HCT116 (cell line): ENCODE measurements at regions not wholly inside any gene's neighbourhood (a gene's known extent, or its start where the extent isn't known, plus 50 kb on each side); places are given as distances from the start of the nearest gene placed in this dataset.

Experiments
- ATAC-seq: fragments of 200-7000 bp; cut with Tn5 transposase; 2 replicates; pipeline ENCODE4 v1.9.1; 2020; ENCODE audit warnings: mild to moderate bottlenecking, moderate library complexity
- BruUV-seq: library from RNA; stranded (reverse); fragments of 400-500 nt; replicated peaks from 2 replicates; lab custom pipeline; 2021; lab: Mats Ljungman, UMichigan
- CTCF ChIA-PET: fragments of 300-600 bp; sonication (Branson Sonifier 250); formaldehyde crosslinking; loops from one replicate; lab custom pipeline; 2021; ENCODE audit warnings: antibody characterized with exemption; lab: Charles Lee
- POLR2A ChIA-PET: fragments of 300-600, 350-600 bp; sonication (Branson Sonifier 250); formaldehyde crosslinking; loops from one replicate; lab custom pipeline; 2021; ENCODE audit warnings: antibody characterized with exemption; lab: Charles Lee
- RAD21 ChIA-PET, 2 experiments: fragments of 300-600 bp; sonication (Branson Sonifier 250); formaldehyde crosslinking; loops; one replicate each; lab custom pipeline; 2023; ENCODE audit warnings: low total read pairs in 2 of 2; ENCODE audit not compliant: uncharacterized antibody in 2 of 2, unreplicated experiment in 2 of 2, low non-redundant PET in 1 of 2; lab: Charles Lee
- DNase-seq: peaks from one replicate; pipeline ENCODE4 v3.0.0-alpha.2; 2010; ENCODE audit warnings: low read depth, low spot score
- H2AFZ ChIP-seq: fragments of 200-600 bp; shearing (Covaris generic), sonication (generic); 2 replicates; pipeline ENCODE4 v1.6.1; 2017; ENCODE audit warnings: low read depth, mixed run types, mixed read lengths, antibody characterized with exemption, low read length; ENCODE audit not compliant: poor library complexity, severe bottlenecking
- H3K27ac ChIP-seq: 2 replicates; pipeline ENCODE4 v1.5.1; 2012; ENCODE audit warnings: low read depth, low read length
- H3K27me3 ChIP-seq: fragments of 200-600 bp; sonication (generic); 2 replicates; pipeline ENCODE4 v1.6.1; 2016; ENCODE audit warnings: mixed run types, low read length, mixed read lengths; ENCODE audit not compliant: insufficient read depth
- H3K36me3 ChIP-seq, 2 experiments: fragments of 200-500 bp in 1 of 2; fragments of 200-600 bp in 1 of 2; sonication (Bioruptor generic) in 1 of 2; sonication (generic) in 1 of 2; 2 replicates each; pipeline versions ENCODE4 v1.5.1 to v1.6.1; 2014 to 2016; ENCODE audit warnings: low read length in 2 of 2, inconsistent platforms in 1 of 2, mixed read lengths in 1 of 2, mixed run types in 1 of 2; ENCODE audit not compliant: insufficient read depth in 2 of 2, control insufficient read depth in 1 of 2
- H3K4me1 ChIP-seq, 2 experiments: fragments of 200-600 bp in 1 of 2; sonication (generic) in 1 of 2; 2 replicates each; pipeline versions ENCODE4 v1.5.1 to v1.6.1; 2012 to 2017; ENCODE audit warnings: low read length in 2 of 2, inconsistent platforms in 1 of 2, mild to moderate bottlenecking in 1 of 2, mixed read lengths in 1 of 2, mixed run types in 1 of 2, moderate library complexity in 1 of 2; ENCODE audit not compliant: insufficient read depth in 2 of 2, control insufficient read depth in 1 of 2
- H3K4me2 ChIP-seq: fragments of 200-600 bp; sonication (generic); 2 replicates; pipeline ENCODE4 v1.6.1; 2017; ENCODE audit warnings: mixed run types, low read length, mixed read lengths
- H3K4me3 ChIP-seq, 2 experiments: fragments of 200-600 bp in 1 of 2; sonication (generic) in 1 of 2; replicated peaks in 1 of 2; 2 replicates each; pipeline ENCODE4 v1.5.1; 2011 to 2016; ENCODE audit warnings: low read length in 2 of 2, control low read depth in 1 of 2, low read depth in 1 of 2, mild to moderate bottlenecking in 1 of 2, mixed read lengths in 1 of 2, mixed run types in 1 of 2
- H3K79me2 ChIP-seq: fragments of 200-600 bp; sonication (generic); 2 replicates; pipeline ENCODE4 v1.6.1; 2017; ENCODE audit warnings: mild to moderate bottlenecking, mixed run types, low read length, moderate library complexity, mixed read lengths; ENCODE audit not compliant: insufficient read depth
- H3K9ac ChIP-seq: fragments of 200-600 bp; sonication (generic); 2 replicates; pipeline ENCODE4 v1.6.1; 2016; ENCODE audit warnings: low read length, mixed read lengths
- H3K9me2 ChIP-seq: fragments of 200-600 bp; sonication (generic), shearing (Covaris generic); 2 replicates; pipeline ENCODE4 v1.6.1; 2017; ENCODE audit warnings: mixed run types, mild to moderate bottlenecking, moderate library complexity; ENCODE audit not compliant: insufficient read depth
- H3K9me3 ChIP-seq, 2 experiments: fragments of 200-500 bp in 1 of 2; fragments of 200-600 bp in 1 of 2; sonication (Bioruptor generic) in 1 of 2; sonication (generic) in 1 of 2; 2 replicates each; pipeline ENCODE4 v1.6.1; 2014 to 2017; ENCODE audit warnings: low read length in 2 of 2, mixed read lengths in 2 of 2, inconsistent platforms in 1 of 2, low read depth in 1 of 2, mild to moderate bottlenecking in 1 of 2, mixed run types in 1 of 2, moderate library complexity in 1 of 2; ENCODE audit not compliant: control insufficient read depth in 1 of 2, insufficient read depth in 1 of 2
- H4K20me1 ChIP-seq: fragments of 200-600 bp; sonication (generic), shearing (Covaris generic); 2 replicates; pipeline ENCODE4 v1.6.1; 2017; ENCODE audit warnings: mixed run types, mild to moderate bottlenecking, moderate library complexity; ENCODE audit not compliant: insufficient read depth
- CEBPB ChIP-seq: IDR thresholded peaks from 2 replicates; pipeline ENCODE4 v1.6.1; 2012; ENCODE audit warnings: low read depth
- CTCF ChIP-seq, 3 experiments: fragments of 200-600 bp in 1 of 3; sonication (generic) in 1 of 3; IDR thresholded peaks in 2 of 3; conservative IDR thresholded peaks in 1 of 3; 2 replicates each; pipeline ENCODE4 v1.5.1; 2012 to 2017; ENCODE audit warnings: low read depth in 2 of 3, low read length in 2 of 3, antibody characterized with exemption in 1 of 3, borderline replicate concordance in 1 of 3, control low read depth in 1 of 3, mild to moderate bottlenecking in 1 of 3, mixed read lengths in 1 of 3, mixed run types in 1 of 3, moderate library complexity in 1 of 3; ENCODE audit not compliant: insufficient read depth in 1 of 3
- EGR1 ChIP-seq: IDR thresholded peaks from 2 replicates; pipeline ENCODE4 v1.6.1; 2012; ENCODE audit warnings: low read depth
- EZH2 ChIP-seq: fragments of 200-600 bp; sonication (generic); IDR thresholded peaks from 2 replicates; pipeline ENCODE4 v1.6.1; 2017; ENCODE audit warnings: antibody characterized with exemption, mixed run types
- FOSL1 ChIP-seq: IDR thresholded peaks from 2 replicates; pipeline ENCODE4 v1.6.1; 2012; ENCODE audit warnings: low read depth
- JUND ChIP-seq: IDR thresholded peaks from 2 replicates; pipeline ENCODE4 v1.6.1; 2012
- SIN3A ChIP-seq: IDR thresholded peaks from 2 replicates; pipeline ENCODE4 v1.6.1; 2012; ENCODE audit warnings: low read depth
- SP1 ChIP-seq: IDR thresholded peaks from 2 replicates; pipeline ENCODE4 v1.6.1; 2012; ENCODE audit warnings: low read depth
- TCF7L2 ChIP-seq: IDR thresholded peaks from 2 replicates; pipeline ENCODE4 v1.7.0; 2011; ENCODE audit warnings: borderline replicate concordance, inconsistent platforms; ENCODE audit not compliant: insufficient read depth, insufficient read length; ENCODE audit errors: extremely low read depth
- YY1 ChIP-seq: IDR thresholded peaks from 2 replicates; pipeline ENCODE4 v1.6.1; 2011; ENCODE audit warnings: low read length, low read depth, moderate library complexity, mild to moderate bottlenecking; ENCODE audit not compliant: insufficient replicate concordance; ENCODE audit errors: extremely low read depth
- ZBTB33 ChIP-seq: IDR thresholded peaks from 2 replicates; pipeline ENCODE4 v1.6.1; 2011; ENCODE audit warnings: mild to moderate bottlenecking, low read length, moderate library complexity; ENCODE audit not compliant: insufficient replicate concordance; ENCODE audit errors: extremely low read depth
- intact Hi-C: fragments of 100-400 bp; cut with micrococcal nuclease; formaldehyde crosslinking; loops from 2 replicates; pipeline ENCODE4 v1.10.0; 2022
- TF ChIP-seq, protein P1 (sequence below): IDR thresholded peaks from 2 replicates; pipeline ENCODE4 v1.6.1; 2012
- TF ChIP-seq, protein P2 (sequence below): IDR thresholded peaks from 2 replicates; pipeline ENCODE4 v1.6.1; 2012; ENCODE audit warnings: low read depth

- no TSS peak for BruUV-seq
- Histone ChIP-seq H2AFZ (no peak overlapping the region), H4K20me1 (no peaks in the 10 kb centered on the region), H3K79me2 (no peaks in the 10 kb centered on the region), H3K4me2 (no peak overlapping the region), H3K9me2 (no peaks in the 10 kb centered on the region), H3K9ac (no peak overlapping the region), H3K9me3 (no peaks in the 10 kb centered on the region), H3K4me1 (no peaks in the 10 kb centered on the region), H3K36me3 (no peaks in the 10 kb centered on the region), H3K4me3 (no peak overlapping the region), H3K27me3 (no peaks in the 10 kb centered on the region), H3K27ac (no peak overlapping the region)
- DNase-seq (no peak), ATAC-seq (no peak)
- POLR2A ChIA-PET, result no interaction called here
- RAD21 ChIA-PET, result no interaction called here
- CTCF ChIA-PET, result no interaction called here
- intact Hi-C loops, result no loop called here
- TF ChIP-seq, protein P1, sequence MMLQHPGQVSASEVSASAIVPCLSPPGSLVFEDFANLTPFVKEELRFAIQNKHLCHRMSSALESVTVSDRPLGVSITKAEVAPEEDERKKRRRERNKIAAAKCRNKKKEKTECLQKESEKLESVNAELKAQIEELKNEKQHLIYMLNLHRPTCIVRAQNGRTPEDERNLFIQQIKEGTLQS, result no peak
- TF ChIP-seq SP1 (no peak), EGR1 (no peak), ZBTB33 (no peak), SIN3A (no peak), CTCF (IDR thresholded peaks at IDR 0.05 in 2 of 3, conservative IDR thresholded peaks at IDR 0.05 in 1 of 3; ENCODE audit: borderline replicate concordance in 1 of 3, insufficient read depth in 1 of 3, low read depth in 2 of 3, low read length in 2 of 3) (no peak), EZH2 (no peak), TCF7L2 (no peak), YY1 (no peak), CEBPB (no peak), JUND (no peak), FOSL1 (no peak)
- TF ChIP-seq, protein P2, sequence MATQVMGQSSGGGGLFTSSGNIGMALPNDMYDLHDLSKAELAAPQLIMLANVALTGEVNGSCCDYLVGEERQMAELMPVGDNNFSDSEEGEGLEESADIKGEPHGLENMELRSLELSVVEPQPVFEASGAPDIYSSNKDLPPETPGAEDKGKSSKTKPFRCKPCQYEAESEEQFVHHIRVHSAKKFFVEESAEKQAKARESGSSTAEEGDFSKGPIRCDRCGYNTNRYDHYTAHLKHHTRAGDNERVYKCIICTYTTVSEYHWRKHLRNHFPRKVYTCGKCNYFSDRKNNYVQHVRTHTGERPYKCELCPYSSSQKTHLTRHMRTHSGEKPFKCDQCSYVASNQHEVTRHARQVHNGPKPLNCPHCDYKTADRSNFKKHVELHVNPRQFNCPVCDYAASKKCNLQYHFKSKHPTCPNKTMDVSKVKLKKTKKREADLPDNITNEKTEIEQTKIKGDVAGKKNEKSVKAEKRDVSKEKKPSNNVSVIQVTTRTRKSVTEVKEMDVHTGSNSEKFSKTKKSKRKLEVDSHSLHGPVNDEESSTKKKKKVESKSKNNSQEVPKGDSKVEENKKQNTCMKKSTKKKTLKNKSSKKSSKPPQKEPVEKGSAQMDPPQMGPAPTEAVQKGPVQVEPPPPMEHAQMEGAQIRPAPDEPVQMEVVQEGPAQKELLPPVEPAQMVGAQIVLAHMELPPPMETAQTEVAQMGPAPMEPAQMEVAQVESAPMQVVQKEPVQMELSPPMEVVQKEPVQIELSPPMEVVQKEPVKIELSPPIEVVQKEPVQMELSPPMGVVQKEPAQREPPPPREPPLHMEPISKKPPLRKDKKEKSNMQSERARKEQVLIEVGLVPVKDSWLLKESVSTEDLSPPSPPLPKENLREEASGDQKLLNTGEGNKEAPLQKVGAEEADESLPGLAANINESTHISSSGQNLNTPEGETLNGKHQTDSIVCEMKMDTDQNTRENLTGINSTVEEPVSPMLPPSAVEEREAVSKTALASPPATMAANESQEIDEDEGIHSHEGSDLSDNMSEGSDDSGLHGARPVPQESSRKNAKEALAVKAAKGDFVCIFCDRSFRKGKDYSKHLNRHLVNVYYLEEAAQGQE, result no peak
Observed at GRCh38 chr6:105564121-105564902, 161.4 kb upstream of the PREP start.
